Thoracic aorta (tissue), 2 donors: ENCODE measurements at regions not wholly inside any gene's neighbourhood (a gene's known extent, or its start where the extent isn't known, plus 50 kb on each side); places are given as distances from the start of the nearest gene placed in this dataset.
"Not testable (repeated sequence)": the region's sequence is repeated elsewhere in the genome, so short reads cannot be mapped to it uniquely, and the experiment has no call there.

Experiments
- ATAC-seq: fragments of 150-250 bp; one replicate; pipeline ENCODE4 v1.8.0; 2017; ENCODE audit warnings: low read depth; ENCODE audit not compliant: insufficient number of reproducible peaks, low FRiP score
- DNase-seq: peaks from one replicate; pipeline ENCODE4 v3.0.0-alpha.2; 2020; ENCODE audit warnings: low spot score
- H3K27ac ChIP-seq, 2 donors: fragments of 200-600 bp; sonication (generic); 1 replicate in 1 of 2; 2 replicates in 1 of 2; pipeline ENCODE4 v1.5.1; 2016; ENCODE audit warnings: mild to moderate bottlenecking in 2 of 2, moderate library complexity in 2 of 2
- H3K27me3 ChIP-seq: fragments of 200-600 bp; sonication (generic); replicated peaks from 2 replicates; pipeline ENCODE4 v1.6.0; 2016; ENCODE audit warnings: mild to moderate bottlenecking; ENCODE audit not compliant: insufficient read depth
- H3K36me3 ChIP-seq: fragments of 200-600 bp; sonication (generic); one replicate; pipeline ENCODE4 v1.5.1; 2016
- H3K4me1 ChIP-seq, 2 donors: fragments of 200-600 bp; sonication (generic); 1 replicate in 1 of 2; 2 replicates in 1 of 2; pipeline versions ENCODE4 v1.5.1 to v1.6.0; 2016; ENCODE audit warnings: low read depth in 2 of 2, mild to moderate bottlenecking in 1 of 2; ENCODE audit not compliant: control insufficient read depth in 1 of 2
- H3K4me3 ChIP-seq: fragments of 200-600 bp; sonication (generic); 2 replicates; pipeline ENCODE4 v1.5.1; 2016; ENCODE audit warnings: mild to moderate bottlenecking
- H3K9me3 ChIP-seq: fragments of 200-600 bp; sonication (generic); 2 replicates; pipeline ENCODE4 v1.5.1; 2016
- TF ChIP-seq, protein P1 (sequence below): fragments of 200-600 bp; sonication (generic); IDR thresholded peaks from one replicate; pipeline ENCODE4 v1.5.1; 2019; ENCODE audit warnings: antibody characterized with exemption

DNA sequence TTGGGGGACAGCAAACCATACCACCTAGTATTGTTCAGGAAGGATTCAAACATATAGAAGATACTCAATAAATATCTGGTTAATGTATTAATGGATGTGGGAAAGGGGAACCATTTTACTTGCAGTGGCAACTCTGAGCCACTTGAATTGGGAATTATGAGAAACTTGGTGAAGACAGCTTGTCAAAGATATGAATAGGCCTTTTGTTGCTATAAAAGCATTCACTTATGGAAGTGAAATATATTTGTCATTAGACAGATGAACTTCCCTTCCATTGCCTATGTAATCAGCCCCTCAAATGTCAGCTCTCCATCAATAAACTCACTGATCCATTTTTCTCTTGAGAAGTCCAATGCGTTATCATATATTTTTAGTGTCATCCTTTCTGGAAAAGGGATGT is 56.1 kb downstream of the GPR85 start:
- DNase-seq: no peak
- TF ChIP-seq, protein P1, sequence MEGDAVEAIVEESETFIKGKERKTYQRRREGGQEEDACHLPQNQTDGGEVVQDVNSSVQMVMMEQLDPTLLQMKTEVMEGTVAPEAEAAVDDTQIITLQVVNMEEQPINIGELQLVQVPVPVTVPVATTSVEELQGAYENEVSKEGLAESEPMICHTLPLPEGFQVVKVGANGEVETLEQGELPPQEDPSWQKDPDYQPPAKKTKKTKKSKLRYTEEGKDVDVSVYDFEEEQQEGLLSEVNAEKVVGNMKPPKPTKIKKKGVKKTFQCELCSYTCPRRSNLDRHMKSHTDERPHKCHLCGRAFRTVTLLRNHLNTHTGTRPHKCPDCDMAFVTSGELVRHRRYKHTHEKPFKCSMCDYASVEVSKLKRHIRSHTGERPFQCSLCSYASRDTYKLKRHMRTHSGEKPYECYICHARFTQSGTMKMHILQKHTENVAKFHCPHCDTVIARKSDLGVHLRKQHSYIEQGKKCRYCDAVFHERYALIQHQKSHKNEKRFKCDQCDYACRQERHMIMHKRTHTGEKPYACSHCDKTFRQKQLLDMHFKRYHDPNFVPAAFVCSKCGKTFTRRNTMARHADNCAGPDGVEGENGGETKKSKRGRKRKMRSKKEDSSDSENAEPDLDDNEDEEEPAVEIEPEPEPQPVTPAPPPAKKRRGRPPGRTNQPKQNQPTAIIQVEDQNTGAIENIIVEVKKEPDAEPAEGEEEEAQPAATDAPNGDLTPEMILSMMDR: no peak
- Histone ChIP-seq H3K27ac (no peak overlapping the region), H3K9me3 (no peaks in the 10 kb centered on the region), H3K27me3 (no peaks in the 10 kb centered on the region), H3K4me3 (no peak overlapping the region), H3K4me1 (no peaks in the 10 kb centered on the region), H3K36me3 (no peaks in the 10 kb centered on the region)
- ATAC-seq: no peak

DNA sequence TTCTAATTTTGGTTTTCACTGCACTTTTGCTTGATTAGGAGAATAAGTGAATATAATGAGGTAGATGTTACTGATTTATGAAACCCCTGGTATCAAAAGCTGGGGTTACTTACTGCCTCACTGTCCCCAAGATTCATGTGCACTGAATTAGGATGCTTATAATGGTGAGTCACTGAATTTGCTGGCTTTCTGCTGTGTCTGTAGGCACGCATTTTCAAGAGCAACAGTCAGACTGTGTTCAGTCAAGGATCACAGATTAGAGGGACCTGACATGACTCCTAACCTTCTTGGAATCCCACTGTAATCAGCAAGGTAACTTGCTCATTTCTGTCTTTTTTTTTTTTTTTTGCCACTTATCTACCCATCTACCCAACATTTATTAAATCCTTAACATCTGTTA is 59.7 kb downstream of the GPR85 start:
- no peaks in the 10 kb centered on the region for H3K36me3 ChIP-seq
- DNase-seq (no peak), ATAC-seq (no peak)
- TF ChIP-seq, protein P1: no peak
- no peak overlapping the region for H3K27ac ChIP-seq
- no peaks in the 10 kb centered on the region for H3K4me1 ChIP-seq
- no peak overlapping the region for H3K4me3 ChIP-seq
- H3K9me3 ChIP-seq: no peaks in the 10 kb centered on the region
- no peaks in the 10 kb centered on the region for H3K27me3 ChIP-seq

DNA sequence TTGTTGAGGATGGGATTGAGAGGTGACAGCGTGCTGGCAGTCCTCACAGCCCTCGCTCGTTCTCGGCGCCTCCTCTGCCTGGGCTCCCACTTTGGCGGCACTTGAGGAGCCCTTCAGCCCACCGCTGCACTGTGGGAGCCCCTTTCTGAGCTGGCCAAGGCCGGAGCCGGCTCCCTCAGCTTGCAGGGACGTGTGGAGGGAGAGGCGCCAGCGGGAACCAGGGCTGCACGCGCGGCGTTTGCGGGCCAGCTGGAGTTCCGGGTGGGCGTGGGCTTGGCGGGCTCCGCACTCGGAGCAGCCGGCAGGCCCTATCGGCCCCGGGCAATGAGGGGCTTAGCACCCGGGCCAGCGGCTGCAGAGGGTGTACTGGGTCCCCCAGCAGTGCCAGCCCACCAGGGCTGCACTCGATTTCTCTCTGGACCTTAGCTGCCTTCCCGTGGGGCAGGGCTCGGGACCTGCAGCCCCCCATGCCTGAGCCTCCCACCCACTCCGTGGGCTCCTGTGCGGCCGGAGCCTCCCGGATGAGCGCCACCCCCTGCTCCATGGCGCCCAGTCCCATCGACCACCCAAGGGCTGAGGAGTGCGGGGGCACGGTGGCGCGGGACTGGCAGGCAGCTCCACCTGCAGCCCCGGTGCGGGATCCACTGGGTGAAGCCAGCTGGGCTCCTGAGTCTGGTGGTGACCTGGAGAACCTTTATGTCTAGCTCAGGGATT is 69.3 kb downstream of the GPR85 start:
- not testable (repeated sequence) for H3K27ac ChIP-seq, H3K4me1 ChIP-seq, H3K4me3 ChIP-seq, H3K27me3 ChIP-seq, H3K9me3 ChIP-seq, ATAC-seq, DNase-seq, H3K36me3 ChIP-seq

DNA sequence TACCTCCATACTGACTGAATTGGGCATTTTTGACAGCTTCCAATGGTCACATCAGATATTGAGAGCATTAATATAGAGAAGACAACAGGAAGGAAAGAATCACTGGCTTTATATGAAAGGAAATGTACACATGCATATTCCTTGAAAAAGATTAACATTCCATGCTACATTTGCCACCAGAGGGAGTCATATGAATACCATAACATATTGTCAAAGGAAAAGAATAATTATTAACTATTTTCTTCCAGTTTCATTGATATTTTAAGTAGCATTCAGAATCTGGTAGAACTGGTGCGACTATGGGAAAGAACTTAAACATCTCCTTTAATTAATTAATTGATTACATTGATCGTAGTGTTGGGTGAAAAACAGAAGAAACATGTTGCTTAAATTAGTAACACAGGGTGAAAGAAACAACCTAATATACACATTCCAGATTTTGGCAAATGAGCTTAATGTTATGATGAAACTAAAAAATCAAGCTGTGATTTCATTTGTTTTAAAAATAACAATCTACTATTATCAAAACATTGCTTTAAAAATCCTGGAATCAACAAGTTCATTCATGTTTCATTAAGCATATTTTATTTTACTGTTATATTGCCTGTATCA is 71.5 kb downstream of the GPR85 start:
- Histone ChIP-seq H3K4me1 (no peaks in the 10 kb centered on the region), H3K36me3 (no peaks in the 10 kb centered on the region), H3K27ac (no peak overlapping the region), H3K4me3 (no peak overlapping the region), H3K27me3 (no peaks in the 10 kb centered on the region), H3K9me3 (no peaks in the 10 kb centered on the region)
- TF ChIP-seq, protein P1: peak; percentile 51
- no peak for DNase-seq
- peak; percentile 28 for ATAC-seq

DNA sequence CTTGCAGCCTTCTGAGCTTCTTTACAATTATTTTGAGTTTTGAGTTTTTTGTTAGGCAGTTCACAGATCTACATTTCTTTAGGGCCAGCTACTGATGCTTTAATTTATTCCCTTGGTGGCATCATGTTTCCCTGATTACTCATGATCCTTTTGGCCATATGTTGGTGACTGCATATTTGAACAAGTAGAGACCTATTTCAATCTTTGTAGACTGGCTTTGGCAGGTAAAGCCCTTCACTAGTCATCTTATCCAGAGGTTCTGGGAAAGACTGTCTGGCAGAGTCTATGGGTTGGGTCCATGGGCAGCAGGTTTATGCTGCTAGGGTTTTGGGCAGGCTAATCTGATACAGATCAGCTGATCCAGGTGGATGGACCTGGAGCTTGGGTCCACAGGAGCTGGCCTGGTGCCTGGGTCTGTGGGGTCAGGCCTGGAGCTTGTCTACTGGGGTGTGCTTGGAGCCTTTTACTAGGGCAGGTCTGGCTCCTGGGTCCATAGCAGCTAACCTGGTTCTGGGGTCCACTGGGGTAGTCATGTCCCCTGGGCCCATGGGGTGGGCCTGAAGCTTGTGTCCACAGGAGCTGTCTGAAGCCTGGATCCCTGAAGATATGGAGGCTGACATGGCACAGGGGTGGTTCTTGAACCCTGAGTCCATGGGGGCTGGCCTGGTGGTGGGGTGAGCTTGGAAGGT is 72.7 kb downstream of the GPR85 start:
- Histone ChIP-seq H3K4me1 (no peaks in the 10 kb centered on the region), H3K27me3 (no peaks in the 10 kb centered on the region), H3K27ac (no peak overlapping the region), H3K4me3 (no peak overlapping the region), H3K9me3 (no peaks in the 10 kb centered on the region), H3K36me3 (no peaks in the 10 kb centered on the region)
- ATAC-seq (no peak), DNase-seq (no peak)
- TF ChIP-seq, protein P1: no peak

DNA sequence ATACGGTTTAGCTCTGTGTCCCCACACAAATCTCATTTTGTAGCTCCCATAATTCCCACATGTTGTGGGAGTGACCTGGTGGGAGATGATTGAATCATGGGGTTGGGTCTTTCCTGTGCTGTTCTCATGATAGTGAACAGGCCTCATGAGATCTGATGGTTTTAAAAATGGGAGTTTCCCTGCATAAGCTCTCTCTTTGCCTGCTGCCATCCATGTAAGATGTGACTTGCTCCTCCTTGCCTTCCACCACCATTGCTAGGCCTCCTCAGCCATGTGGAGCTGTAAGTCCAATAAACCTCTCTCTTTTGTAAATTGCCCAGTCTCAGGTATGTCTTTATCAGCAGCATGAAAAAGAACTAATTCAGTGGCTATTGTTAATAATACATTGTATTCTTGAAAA is 73.8 kb downstream of the GPR85 start:
- not testable (repeated sequence) for H3K9me3 ChIP-seq, H3K27ac ChIP-seq, DNase-seq, H3K27me3 ChIP-seq, ATAC-seq, H3K4me3 ChIP-seq, H3K36me3 ChIP-seq, H3K4me1 ChIP-seq
